ENCODE measurements at regions not wholly inside any gene's neighbourhood (a gene's known extent, or its start where the extent isn't known, plus 50 kb on each side); places are given as distances from the start of the nearest gene placed in this dataset.

DNA sequence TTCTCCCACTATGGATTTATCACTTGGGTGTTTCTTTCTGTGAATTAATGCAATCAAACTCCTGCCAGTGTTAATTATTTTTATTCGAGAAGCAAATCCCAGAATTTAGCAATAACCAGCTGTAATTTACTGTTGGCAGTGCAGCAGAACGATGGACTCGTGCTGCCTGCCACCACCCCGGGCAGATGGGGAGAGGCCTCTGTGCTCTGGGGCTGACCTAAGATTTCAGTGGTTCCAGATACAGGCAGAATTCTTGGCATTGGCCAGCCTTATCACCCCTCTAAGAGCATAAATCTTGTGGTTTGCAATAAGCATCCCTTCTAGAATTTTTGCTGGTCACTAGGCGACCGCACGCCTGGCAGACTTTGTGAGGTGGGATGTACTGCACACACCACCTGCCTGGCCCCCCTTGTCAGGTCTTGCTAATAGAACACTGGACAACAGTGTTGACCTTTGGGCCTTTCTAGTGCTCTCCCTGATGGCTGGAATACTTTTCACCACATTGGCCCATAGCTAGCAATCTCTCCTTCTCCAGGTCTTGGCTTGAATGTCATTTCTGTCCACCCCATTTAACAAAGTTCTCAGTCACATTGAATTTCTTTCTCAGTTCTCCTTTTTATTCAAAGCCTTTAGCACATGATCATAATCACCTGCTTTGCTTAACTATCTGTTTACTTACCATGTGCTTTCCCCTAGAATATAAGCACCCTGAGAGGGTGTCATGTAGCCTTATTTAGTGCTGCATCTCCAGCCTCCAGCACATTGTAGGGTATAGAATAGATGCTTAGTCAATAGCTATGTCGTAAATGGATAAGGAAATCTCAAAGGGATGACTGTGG lies 122.1 kb upstream of the DYNLRB2 start:
- no peak for DNase-seq

DNA sequence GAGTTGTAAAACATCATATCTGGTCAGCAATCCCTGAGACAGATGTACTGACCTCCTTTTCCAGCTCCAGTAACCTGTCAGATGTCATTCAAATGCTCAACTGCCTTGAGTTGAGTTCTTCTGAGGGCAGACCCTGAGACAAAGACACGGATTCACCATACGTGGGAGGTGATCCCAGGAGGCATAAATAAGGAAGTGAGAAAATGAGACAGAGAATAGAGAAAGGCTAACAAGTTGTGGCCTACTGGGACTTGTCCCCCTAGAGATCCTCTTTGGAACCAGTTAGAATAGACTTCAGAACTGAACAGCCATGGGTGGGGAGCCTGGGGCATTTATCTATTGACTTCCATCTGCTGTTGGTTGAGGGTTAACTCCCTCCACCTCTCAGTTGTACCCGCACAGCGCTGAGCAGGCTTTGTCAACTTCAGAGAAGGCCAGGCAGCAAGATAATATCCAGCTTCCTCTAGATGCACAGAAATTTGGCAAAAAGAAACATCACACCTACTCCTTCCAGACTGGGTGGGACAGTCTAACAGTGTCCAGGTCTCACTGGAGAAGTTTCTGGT lies 123.0 kb upstream of the DYNLRB2 start:
- DNase-seq = no peak

GRCh38 chr16:80408014-80408413 lies 132.8 kb upstream of the DYNLRB2 start:
- no peak for DNase-seq

DNA sequence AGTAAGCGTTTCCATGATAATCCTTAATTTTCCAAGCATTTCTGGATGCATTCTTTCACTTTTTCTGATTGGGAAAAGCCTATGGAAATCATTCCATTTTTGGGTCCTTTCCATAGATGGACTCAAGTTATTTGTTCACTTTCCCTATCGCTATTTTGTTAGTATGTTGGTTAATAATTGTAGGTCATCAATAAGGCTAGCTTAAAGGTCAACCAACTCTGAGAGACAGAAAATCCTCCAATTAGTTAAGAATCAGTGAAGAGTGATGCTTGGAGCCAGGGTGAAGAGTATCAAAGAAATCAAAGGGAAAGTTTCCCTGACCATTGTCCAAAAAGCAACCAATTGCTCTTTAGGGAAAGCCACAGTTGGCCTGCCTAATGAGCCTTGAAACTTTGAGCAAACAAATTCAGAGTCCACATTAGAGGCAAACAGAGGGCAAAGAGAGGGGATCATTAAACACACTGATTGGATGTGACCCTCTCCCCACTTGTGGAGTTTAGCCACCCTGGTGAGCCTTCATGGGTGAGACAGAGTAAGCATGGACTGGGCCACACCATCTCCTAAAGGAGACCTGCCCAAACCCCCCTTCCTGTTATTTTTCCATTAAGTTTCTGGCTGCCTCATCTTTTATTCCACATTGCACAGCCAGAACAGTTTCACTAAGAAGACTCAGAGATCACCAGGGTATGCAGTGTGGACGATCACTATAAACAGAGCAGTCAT lies 133.4 kb upstream of the DYNLRB2 start:
- DNase-seq = no peak

- no peak for DNase-seq
Observed at GRCh38 chr16:80404847-80405246, 135.9 kb upstream of the DYNLRB2 start.

DNA sequence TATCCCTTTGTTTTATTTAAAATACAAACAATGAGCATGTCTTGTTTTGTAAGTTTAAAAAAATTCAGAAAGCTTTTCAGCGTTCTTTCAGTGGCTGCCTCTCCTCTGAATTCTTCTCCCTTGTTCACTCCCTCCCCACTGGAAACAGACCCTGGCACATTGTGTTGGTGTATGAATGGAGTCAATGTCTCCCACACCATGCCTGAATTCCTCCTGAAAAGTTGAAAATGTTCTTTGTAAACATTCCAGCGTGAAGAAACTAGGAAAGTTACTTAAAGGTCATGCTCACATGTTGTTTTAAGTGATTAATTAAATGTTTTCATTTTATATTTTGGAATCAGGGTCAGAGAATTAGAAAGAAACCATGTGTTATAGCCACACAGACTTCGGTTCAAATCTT lies 136.9 kb upstream of the DYNLRB2 start:
- DNase-seq = no peak

DNA sequence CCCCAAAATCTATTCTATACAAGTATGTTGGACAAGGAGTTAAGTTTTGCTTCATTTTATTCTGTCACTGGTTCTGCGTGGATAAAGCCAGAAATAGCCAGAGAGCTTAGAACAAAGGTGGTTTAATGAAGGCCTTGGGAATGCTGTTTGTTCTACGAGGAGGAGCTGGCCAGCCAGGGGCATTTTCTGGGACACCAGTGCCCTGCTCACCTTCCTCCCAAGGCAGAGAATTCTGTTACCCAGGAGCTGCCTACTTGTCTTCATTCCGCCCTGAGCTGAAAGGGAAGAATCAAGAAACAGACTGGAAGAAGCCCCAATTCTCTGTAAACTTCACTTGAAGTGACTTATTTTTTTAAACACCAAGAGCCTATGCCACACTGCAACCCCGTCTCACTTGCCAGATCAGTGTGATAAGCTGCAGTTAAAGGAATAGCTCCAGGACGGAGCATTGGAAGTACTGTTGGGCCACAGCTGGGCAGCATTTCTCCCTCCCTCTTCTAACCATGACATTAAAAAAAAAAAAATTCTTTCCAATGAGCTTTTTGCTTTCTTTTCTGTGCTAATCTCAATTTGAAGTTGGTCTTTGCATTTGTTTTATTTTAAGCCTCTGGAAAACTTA lies 149.8 kb upstream of the DYNLRB2 start:
- DNase-seq = no peak

DNA sequence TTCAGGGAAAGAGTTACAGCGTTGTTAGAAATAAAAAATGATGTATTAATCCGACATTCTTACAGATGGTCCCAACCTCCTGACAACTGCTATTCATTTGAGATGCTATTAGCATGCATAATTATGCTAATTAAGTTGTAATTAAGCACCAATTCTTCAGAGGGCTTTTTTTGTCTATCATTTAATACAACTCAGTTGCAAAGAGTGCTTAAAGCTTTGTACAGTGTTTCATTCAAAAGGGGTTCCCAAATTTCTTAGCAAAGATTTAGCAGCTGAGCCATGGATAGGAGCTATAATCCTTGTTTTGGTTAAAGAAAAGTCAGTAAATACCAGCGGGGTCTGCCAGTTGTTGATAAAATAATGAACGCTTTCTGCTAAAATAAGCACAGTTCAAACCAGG lies 150.7 kb upstream of the DYNLRB2 start:
- no peak for DNase-seq

DNA sequence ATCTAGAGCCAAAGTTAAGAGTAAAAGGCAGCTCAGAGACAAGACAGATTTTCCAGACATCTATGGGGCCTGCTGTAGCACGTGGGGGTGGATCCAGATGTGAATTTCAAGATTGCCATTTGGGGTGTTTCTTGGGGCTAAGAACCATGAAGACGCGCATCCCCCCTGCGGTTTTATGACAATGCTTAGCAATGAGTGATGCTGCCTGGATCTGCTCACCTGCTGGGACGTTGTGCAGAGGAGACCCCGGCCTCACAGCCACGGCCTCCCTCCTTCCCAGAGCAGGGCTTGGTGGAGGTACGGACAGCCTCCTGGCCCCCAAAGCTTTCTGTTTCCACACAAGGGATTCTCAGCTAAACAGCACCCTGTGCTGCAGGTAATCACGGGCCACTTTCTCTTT lies 151.5 kb upstream of the DYNLRB2 start:
- DNase-seq = no peak

GRCh38 chr16:80387318-80387921 lies 153.4 kb upstream of the DYNLRB2 start:
- DNase-seq = no peak

DNA sequence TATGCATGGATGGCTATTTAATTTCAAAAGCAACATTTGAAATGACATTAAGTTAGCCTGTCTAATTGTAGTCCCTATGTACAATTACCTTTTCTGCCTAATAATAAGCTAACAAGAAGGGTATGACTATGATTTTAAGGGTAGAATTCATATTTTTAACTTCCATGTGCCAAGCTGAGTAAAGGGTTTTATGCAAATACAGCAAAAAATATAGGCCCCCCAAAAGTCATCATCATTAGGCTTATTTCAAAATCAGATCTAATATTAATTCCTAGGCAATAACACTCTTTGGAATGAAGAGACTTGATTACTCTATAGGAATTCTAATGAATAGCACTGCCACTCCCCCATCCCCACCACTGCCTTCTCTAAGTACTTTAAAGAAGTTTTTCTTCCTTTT lies 155.9 kb upstream of the DYNLRB2 start:
- DNase-seq = no peak

DNA sequence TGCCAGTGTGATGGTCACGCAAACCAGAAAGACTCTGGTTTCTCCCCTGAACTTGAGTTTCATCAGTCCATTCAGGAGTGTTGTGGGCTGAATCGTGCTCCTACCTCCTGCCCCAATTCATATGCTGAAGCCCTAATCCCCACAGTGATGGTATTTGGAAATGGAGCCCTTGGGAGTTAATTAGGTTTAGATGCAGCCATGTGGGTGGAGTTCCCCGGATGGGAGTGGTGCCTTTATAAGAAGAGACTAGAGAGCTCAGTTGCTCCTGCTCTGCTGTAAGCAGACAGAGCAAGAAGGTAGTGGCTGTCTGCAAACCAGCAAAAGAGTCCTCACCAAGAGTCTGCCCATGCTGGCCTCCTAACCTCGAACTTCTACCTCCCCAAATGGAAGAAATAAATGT lies 160.3 kb upstream of the DYNLRB2 start:
- DNase-seq = no peak

DNA sequence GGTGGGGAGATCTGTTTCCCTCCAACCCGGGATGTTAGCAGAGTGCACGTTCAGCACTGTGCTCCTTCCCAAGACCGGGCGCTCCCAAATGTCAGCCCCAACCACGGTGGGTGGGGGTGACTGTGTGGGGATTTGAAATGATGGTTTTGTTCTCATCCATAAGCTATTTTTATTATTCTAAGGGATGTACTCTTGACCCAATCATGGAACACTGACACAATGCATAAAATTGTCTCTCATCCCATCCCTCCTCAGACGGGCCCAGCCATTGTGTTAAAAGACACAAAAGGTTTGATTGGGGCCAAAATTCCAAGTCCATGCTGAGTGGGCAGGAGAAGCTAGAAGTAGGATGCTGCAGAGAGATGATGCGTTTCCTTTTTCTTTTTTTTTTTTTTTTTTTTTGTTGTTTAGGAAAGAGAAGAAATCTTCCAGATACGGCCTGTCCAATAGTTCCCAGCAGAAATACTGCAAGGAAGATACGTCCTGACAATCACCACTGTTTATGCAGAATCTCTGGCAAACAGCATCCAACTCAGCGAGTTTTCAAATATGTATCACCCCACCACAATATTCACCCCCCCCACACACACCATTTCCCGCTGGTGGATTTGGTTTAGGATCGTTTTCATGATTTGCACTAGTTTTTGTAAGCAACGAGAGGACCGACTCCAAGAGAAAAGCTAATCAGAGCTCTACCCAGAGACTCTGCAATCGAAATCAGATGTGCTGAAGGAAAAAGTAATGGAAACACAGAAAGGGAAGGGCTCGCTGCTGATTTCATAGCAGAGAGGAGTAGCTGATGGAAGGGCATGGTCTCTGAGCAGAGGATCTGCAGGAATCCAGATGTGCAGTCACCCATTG lies 163.5 kb upstream of the DYNLRB2 start:
- DNase-seq = no peak

GRCh38 chr16:80375973-80376372 lies 164.8 kb upstream of the DYNLRB2 start:
- no peak for DNase-seq

GRCh38 chr16:80375513-80375912 lies 165.3 kb upstream of the DYNLRB2 start:
- no peak for DNase-seq

- DNase-seq = no peak
Observed at GRCh38 chr16:80372341-80372740, 168.5 kb upstream of the DYNLRB2 start.

- peak in 1 of 2 experiments; percentile 1 for DNase-seq
Observed at GRCh38 chr16:80369138-80369958, 171.4 kb upstream of the DYNLRB2 start.

GRCh38 chr16:80367037-80367658 lies 173.6 kb upstream of the DYNLRB2 start:
- no peak for DNase-seq

GRCh38 chr16:80366023-80366422 lies 174.8 kb upstream of the DYNLRB2 start:
- no peak for DNase-seq

GRCh38 chr16:80362816-80363215 lies 178.0 kb upstream of the DYNLRB2 start:
- DNase-seq = no peak

DNA sequence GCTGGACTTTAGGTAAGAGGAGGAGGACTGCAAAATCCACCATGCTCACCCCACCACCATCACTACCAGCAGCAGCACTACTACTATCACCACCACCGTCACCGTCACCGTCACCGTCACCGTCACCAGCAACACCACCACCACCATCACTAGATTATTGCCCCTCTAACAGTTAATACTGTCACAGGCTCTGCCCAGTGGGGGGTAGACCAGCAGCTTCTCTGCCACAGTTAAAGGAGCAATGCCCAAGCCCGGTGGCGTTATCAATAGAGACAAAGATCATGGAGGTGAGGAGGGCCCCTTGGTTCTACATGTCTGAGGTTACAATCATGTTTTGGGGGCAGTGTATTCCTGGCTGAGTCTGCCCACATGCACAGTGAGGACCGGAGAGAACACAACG lies 184.4 kb upstream of the DYNLRB2 start:
- no peak for DNase-seq

Measured in Kasumi-1 (cell line).